Peyer's patch (tissue), 4 donors: ENCODE measurements at regions not wholly inside any gene's neighbourhood (a gene's known extent, or its start where the extent isn't known, plus 50 kb on each side); places are given as distances from the start of the nearest gene placed in this dataset.

ENCODE experiments used
- POLR2A ChIP-seq, 2 donors: fragments of 450-650 bp; IDR thresholded peaks; one replicate each; pipeline ENCODE4 v1.5.1; 2017; ENCODE audit warnings: antibody characterized with exemption in 2 of 2, mild to moderate bottlenecking in 2 of 2, moderate library complexity in 2 of 2
- TF ChIP-seq, protein P1 (sequence below), 6 experiments: fragments of 450-650 bp in 4 of 6; fragments of 200-600 bp in 2 of 6; sonication (generic) in 1 of 6; IDR thresholded peaks; one replicate each; pipeline ENCODE4 v1.5.1; 2017 to 2019; ENCODE audit warnings: antibody characterized with exemption in 6 of 6, mild to moderate bottlenecking in 3 of 6, moderate library complexity in 1 of 6

- TF ChIP-seq, protein P1, sequence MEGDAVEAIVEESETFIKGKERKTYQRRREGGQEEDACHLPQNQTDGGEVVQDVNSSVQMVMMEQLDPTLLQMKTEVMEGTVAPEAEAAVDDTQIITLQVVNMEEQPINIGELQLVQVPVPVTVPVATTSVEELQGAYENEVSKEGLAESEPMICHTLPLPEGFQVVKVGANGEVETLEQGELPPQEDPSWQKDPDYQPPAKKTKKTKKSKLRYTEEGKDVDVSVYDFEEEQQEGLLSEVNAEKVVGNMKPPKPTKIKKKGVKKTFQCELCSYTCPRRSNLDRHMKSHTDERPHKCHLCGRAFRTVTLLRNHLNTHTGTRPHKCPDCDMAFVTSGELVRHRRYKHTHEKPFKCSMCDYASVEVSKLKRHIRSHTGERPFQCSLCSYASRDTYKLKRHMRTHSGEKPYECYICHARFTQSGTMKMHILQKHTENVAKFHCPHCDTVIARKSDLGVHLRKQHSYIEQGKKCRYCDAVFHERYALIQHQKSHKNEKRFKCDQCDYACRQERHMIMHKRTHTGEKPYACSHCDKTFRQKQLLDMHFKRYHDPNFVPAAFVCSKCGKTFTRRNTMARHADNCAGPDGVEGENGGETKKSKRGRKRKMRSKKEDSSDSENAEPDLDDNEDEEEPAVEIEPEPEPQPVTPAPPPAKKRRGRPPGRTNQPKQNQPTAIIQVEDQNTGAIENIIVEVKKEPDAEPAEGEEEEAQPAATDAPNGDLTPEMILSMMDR (IDR thresholded peaks at IDR 0.05), result no peak
- TF ChIP-seq POLR2A (IDR thresholded peaks at IDR 0.05), result no peak
These were observed 201.3 kb upstream of the LRIG1 start for GRCh38 chr3:66702126-66702525.
